ENCODE measurements at regions not wholly inside any gene's neighbourhood (a gene's known extent, or its start where the extent isn't known, plus 50 kb on each side); places are given as distances from the start of the nearest gene placed in this dataset.

DNA sequence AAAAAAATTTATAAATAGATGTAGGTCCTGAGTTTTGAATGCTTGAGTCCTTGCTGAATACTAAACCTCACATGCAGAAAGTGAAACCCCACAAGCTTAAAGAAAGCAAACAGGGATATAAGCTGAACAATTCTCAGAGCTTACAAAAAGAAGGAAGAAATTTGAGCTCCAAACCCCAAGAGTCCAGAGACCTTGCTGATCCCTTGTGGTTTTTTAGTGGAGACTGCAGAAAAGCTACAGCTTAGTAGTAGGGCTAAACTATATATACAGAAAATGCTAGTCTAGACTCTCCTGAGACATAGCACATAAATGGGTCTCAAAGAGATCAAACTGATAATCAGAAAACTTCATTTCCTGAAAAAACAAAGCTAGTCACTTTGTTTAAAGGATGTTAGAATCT, 1548.1 kb upstream of the ZEB2 start:
- DNase-seq: no peak
- no peaks in the 10 kb centered on the region for H3K27me3 ChIP-seq (ENCODE audit: low read length)
- H3K4me3 ChIP-seq (ENCODE audit: low read length): no peak overlapping the region
- H3K9me3 ChIP-seq (ENCODE audit: low read length): peaks cover 8% of the 10 kb centered on the region; the same call in 1 of the 2 replicates
- CTCF ChIA-PET: no interaction called here
- H3K36me3 ChIP-seq (ENCODE audit: low read depth, low read length): no peaks in the 10 kb centered on the region
- no peak overlapping the region for H3K4me2 ChIP-seq (ENCODE audit: low read length)
- no peaks in the 10 kb centered on the region for H3K4me1 ChIP-seq (ENCODE audit: insufficient read depth, low read length)
- intact Hi-C loops (cut with micrococcal nuclease): loop anchor here (10.0 kb wide), 1 partner anchor 117 kb away; no protein-coding TSS in a partner anchor
- H3K27ac ChIP-seq (ENCODE audit: low read length): no peak overlapping the region
- H3F3A ChIP-seq (ENCODE audit: low read length, unreplicated experiment): no peaks in the 10 kb centered on the region
- H3K9ac ChIP-seq (ENCODE audit: low read length): no peak overlapping the region
- TF ChIP-seq, protein P1, sequence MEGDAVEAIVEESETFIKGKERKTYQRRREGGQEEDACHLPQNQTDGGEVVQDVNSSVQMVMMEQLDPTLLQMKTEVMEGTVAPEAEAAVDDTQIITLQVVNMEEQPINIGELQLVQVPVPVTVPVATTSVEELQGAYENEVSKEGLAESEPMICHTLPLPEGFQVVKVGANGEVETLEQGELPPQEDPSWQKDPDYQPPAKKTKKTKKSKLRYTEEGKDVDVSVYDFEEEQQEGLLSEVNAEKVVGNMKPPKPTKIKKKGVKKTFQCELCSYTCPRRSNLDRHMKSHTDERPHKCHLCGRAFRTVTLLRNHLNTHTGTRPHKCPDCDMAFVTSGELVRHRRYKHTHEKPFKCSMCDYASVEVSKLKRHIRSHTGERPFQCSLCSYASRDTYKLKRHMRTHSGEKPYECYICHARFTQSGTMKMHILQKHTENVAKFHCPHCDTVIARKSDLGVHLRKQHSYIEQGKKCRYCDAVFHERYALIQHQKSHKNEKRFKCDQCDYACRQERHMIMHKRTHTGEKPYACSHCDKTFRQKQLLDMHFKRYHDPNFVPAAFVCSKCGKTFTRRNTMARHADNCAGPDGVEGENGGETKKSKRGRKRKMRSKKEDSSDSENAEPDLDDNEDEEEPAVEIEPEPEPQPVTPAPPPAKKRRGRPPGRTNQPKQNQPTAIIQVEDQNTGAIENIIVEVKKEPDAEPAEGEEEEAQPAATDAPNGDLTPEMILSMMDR (conservative IDR thresholded peaks at IDR 0.05; ENCODE audit: low read depth, low read length): no peak
- POLR2A ChIA-PET (ENCODE audit: unreplicated experiment): no interaction called here
- H4K20me1 ChIP-seq (ENCODE audit: low read length): no peaks in the 10 kb centered on the region
- H3K9me2 ChIP-seq (replicated peaks; ENCODE audit: low read length): no peaks in the 10 kb centered on the region
- no TSS peak for BruUV-seq (replicated peaks)
- H2AFZ ChIP-seq (ENCODE audit: low read length): no peak overlapping the region
- H3K79me2 ChIP-seq (ENCODE audit: low read length): no peaks in the 10 kb centered on the region
- ATAC-seq: no peak

GRCh38 chr2:146048141-146048540, 1528.2 kb upstream of the ZEB2 start:
- intact Hi-C loops (cut with micrococcal nuclease): loop anchor here (1.0 to 10.0 kb wide), 3 partner anchors 265 to 617 kb away; no protein-coding TSS in a partner anchor
- DNase-seq: no peak
- Histone ChIP-seq H3K27ac (ENCODE audit: low read length) (no peak overlapping the region), H3K36me3 (ENCODE audit: low read depth, low read length) (no peaks in the 10 kb centered on the region), H3K4me2 (ENCODE audit: low read length) (no peak overlapping the region), H3F3A (ENCODE audit: low read length, unreplicated experiment) (no peaks in the 10 kb centered on the region), H3K4me1 (ENCODE audit: insufficient read depth, low read length) (no peaks in the 10 kb centered on the region), H3K9me2 (replicated peaks; ENCODE audit: low read length) (no peaks in the 10 kb centered on the region), H4K20me1 (ENCODE audit: low read length) (no peaks in the 10 kb centered on the region), H3K9ac (ENCODE audit: low read length) (no peak overlapping the region), H3K9me3 (ENCODE audit: low read length) (no peaks in the 10 kb centered on the region), H2AFZ (ENCODE audit: low read length) (no peak overlapping the region), H3K27me3 (ENCODE audit: low read length) (no peaks in the 10 kb centered on the region), H3K79me2 (ENCODE audit: low read length) (no peaks in the 10 kb centered on the region), H3K4me3 (ENCODE audit: low read length) (no peak overlapping the region)
- TF ChIP-seq, protein P1 (conservative IDR thresholded peaks at IDR 0.05; ENCODE audit: low read depth, low read length): no peak
- TF ChIP-seq EZH2phosphoT487 (IDR thresholded peaks at IDR 0.05; ENCODE audit: borderline replicate concordance, low read length) (no peak), EZH2 (IDR thresholded peaks at IDR 0.05; ENCODE audit: low read length, unreplicated experiment) (no peak)
- ATAC-seq: no peak
- BruUV-seq (replicated peaks): no TSS peak
- ChIA-PET CTCF (no interaction called here), POLR2A (ENCODE audit: unreplicated experiment) (no interaction called here)

DNA sequence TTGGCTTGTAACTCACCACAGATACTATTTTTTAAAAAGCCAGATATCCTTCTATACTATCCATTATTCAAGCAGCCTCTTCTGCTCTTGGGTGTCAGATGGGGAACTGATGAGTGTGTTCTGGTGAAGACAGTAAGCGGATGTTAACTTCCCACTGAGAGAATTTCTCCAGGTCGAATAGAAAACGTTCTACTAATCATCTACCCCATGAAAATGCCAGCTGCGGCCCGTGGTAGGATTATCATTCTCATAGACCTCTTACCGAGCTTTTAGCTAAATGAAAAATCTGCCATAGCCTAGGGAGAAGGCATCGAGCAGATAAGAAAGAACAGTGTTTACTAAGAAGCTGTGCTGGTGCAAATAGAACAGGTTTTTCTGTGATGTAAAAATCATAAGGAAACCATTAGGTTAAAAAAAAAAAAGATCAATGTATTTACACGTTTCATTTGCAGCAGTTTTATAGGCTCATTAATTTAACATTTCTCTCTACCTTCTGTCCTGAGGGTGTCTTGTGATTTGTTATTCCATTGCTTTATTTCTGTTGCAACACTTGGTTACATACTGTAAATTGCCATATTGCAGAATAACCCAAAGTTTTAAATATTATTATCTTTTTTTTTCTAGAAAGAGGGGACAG, 1521.5 kb upstream of the ZEB2 start:
- H3K27me3 ChIP-seq (ENCODE audit: low read length): no peaks in the 10 kb centered on the region
- ChIA-PET POLR2A (ENCODE audit: unreplicated experiment) (no interaction called here), CTCF (no interaction called here)
- no peak overlapping the region for H3K9ac ChIP-seq (ENCODE audit: low read length)
- H3K4me2 ChIP-seq (ENCODE audit: low read length): no peak overlapping the region
- intact Hi-C loops (cut with micrococcal nuclease): loop anchor here (10.0 kb wide), 1 partner anchor 623 kb away; no protein-coding TSS in a partner anchor
- H3K27ac ChIP-seq (ENCODE audit: low read length): no peak overlapping the region
- no peaks in the 10 kb centered on the region for H3K79me2 ChIP-seq (ENCODE audit: low read length)
- no peak overlapping the region for H3K4me3 ChIP-seq (ENCODE audit: low read length)
- no peaks in the 10 kb centered on the region for H3K36me3 ChIP-seq (ENCODE audit: low read depth, low read length)
- no peak for DNase-seq
- no peaks in the 10 kb centered on the region for H4K20me1 ChIP-seq (ENCODE audit: low read length)
- H3K9me2 ChIP-seq (replicated peaks; ENCODE audit: low read length): no peaks in the 10 kb centered on the region
- 0 out of 2 replicates have a peak overlapping the region, but pooled peaks have one; percentile 44 for H2AFZ ChIP-seq (ENCODE audit: low read length)
- no peaks in the 10 kb centered on the region for H3K9me3 ChIP-seq (ENCODE audit: low read length)
- no peak for TF ChIP-seq EZH2 (IDR thresholded peaks at IDR 0.05; ENCODE audit: low read length, unreplicated experiment)
- TF ChIP-seq EZH2phosphoT487 (IDR thresholded peaks at IDR 0.05; ENCODE audit: borderline replicate concordance, low read length): no peak
- TF ChIP-seq, protein P1 (conservative IDR thresholded peaks at IDR 0.05; ENCODE audit: low read depth, low read length): no peak
- ATAC-seq: no peak
- no TSS peak for BruUV-seq (replicated peaks)
- H3K4me1 ChIP-seq (ENCODE audit: insufficient read depth, low read length): no peaks in the 10 kb centered on the region
- H3F3A ChIP-seq (ENCODE audit: low read length, unreplicated experiment): no peaks in the 10 kb centered on the region

Data from PC-3 (cell line).